OCI-LY3 (cell line): ENCODE measurements at regions not wholly inside any gene's neighbourhood (a gene's known extent, or its start where the extent isn't known, plus 50 kb on each side); places are given as distances from the start of the nearest gene placed in this dataset.

Source experiments
- EZH2phosphoT487 ChIP-seq: fragments of 200-600 bp; shearing (Covaris generic); IDR thresholded peaks from 2 replicates; pipeline ENCODE4 v1.6.1; 2018; ENCODE audit warnings: antibody characterized with exemption, mixed run types, low read depth
- TF ChIP-seq, protein P1 (sequence below): fragments of 200-600, 300-600 bp; sonication (generic); IDR thresholded peaks from 2 replicates; pipeline ENCODE4 v1.5.1; 2014; ENCODE audit warnings: antibody characterized with exemption, low read length, low read depth

- TF ChIP-seq, protein P1, sequence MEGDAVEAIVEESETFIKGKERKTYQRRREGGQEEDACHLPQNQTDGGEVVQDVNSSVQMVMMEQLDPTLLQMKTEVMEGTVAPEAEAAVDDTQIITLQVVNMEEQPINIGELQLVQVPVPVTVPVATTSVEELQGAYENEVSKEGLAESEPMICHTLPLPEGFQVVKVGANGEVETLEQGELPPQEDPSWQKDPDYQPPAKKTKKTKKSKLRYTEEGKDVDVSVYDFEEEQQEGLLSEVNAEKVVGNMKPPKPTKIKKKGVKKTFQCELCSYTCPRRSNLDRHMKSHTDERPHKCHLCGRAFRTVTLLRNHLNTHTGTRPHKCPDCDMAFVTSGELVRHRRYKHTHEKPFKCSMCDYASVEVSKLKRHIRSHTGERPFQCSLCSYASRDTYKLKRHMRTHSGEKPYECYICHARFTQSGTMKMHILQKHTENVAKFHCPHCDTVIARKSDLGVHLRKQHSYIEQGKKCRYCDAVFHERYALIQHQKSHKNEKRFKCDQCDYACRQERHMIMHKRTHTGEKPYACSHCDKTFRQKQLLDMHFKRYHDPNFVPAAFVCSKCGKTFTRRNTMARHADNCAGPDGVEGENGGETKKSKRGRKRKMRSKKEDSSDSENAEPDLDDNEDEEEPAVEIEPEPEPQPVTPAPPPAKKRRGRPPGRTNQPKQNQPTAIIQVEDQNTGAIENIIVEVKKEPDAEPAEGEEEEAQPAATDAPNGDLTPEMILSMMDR = no peak
- TF ChIP-seq EZH2phosphoT487 = no peak
Measured at GRCh38 chr12:89020121-89020480, 332.2 kb downstream of the DUSP6 start.
